VCaP (cell line): ENCODE measurements at regions not wholly inside any gene's neighbourhood (a gene's known extent, or its start where the extent isn't known, plus 50 kb on each side); places are given as distances from the start of the nearest gene placed in this dataset.

Experiments used
- H3K27ac ChIP-seq: fragments of 450-650 bp; 2 replicates; pipeline ENCODE4 v1.5.1; 2017
- CTCF ChIP-seq: fragments of 450-650 bp; conservative IDR thresholded peaks from 2 replicates; pipeline ENCODE4 v1.5.1; 2017; ENCODE audit warnings: mild to moderate bottlenecking, moderate library complexity

- TF ChIP-seq CTCF, result no peak
- H3K27ac ChIP-seq, result no peak overlapping the region
Observed at GRCh38 chr15:69853544-69853951, 244.2 kb downstream of the TLE3 start.

GRCh38 chr15:69854001-69854400 is 243.7 kb downstream of the TLE3 start:
- TF ChIP-seq CTCF, result no peak
- H3K27ac ChIP-seq, result no peak overlapping the region

- no peak for TF ChIP-seq CTCF
- H3K27ac ChIP-seq, result no peak overlapping the region
Observed at GRCh38 chr15:69854521-69855181, 243.1 kb downstream of the TLE3 start.

- no peak for TF ChIP-seq CTCF
- H3K27ac ChIP-seq, result no peak overlapping the region
Observed at GRCh38 chr15:69855258-69856000, 242.3 kb downstream of the TLE3 start.

GRCh38 chr15:69857250-69857649 is 240.5 kb downstream of the TLE3 start:
- no peak for TF ChIP-seq CTCF
- no peak overlapping the region for H3K27ac ChIP-seq

- no peak overlapping the region for H3K27ac ChIP-seq
- no peak for TF ChIP-seq CTCF
Observed at GRCh38 chr15:69857686-69858391, 239.9 kb downstream of the TLE3 start.

GRCh38 chr15:69858456-69858855 is 239.3 kb downstream of the TLE3 start:
- H3K27ac ChIP-seq, result no peak overlapping the region
- no peak for TF ChIP-seq CTCF
